Stimulated activated effector memory CD8-positive, alpha-beta T cell treated with anti-CD3 and anti-CD28 coated beads, Interleukin-12 subunit alpha, Interleukin-12 subunit beta, amount 100 ng/mL, for 72 hours (primary cell): ENCODE measurements at regions not wholly inside any gene's neighbourhood (a gene's known extent, or its start where the extent isn't known, plus 50 kb on each side); places are given as distances from the start of the nearest gene placed in this dataset.
"Not testable (repeated sequence)": the region's sequence is repeated elsewhere in the genome, so short reads cannot be mapped to it uniquely, and the experiment has no call there.

Source experiments
- ATAC-seq: fragments of 150-1000 bp; cut with Tn5 transposase; 2 replicates; pipeline ENCODE4 v1.10.0; 2021
- DNase-seq, 2 donors: peaks; one replicate each; pipeline ENCODE4 v3.0.0; 2021 to 2022; ENCODE audit warnings: low spot score in 2 of 2
- H3K27ac Mint-ChIP-seq: one replicate; pipeline ENCODE4 v1.8.0; 2022; ENCODE audit warnings: mild to moderate bottlenecking, mixed read lengths
- H3K36me3 Mint-ChIP-seq: one replicate; pipeline ENCODE4 v1.8.0; 2022; ENCODE audit warnings: mild to moderate bottlenecking, mixed read lengths
- H3K4me1 Mint-ChIP-seq: one replicate; pipeline ENCODE4 v1.8.0; 2022; ENCODE audit warnings: mixed read lengths
- H3K4me3 Mint-ChIP-seq: one replicate; pipeline ENCODE4 v1.8.0; 2022; ENCODE audit warnings: mild to moderate bottlenecking, mixed read lengths
- H3K9me3 Mint-ChIP-seq: one replicate; pipeline ENCODE4 v1.8.0; 2022; ENCODE audit warnings: mixed read lengths

- no peaks in the 10 kb centered on the region for H3K9me3 Mint-ChIP-seq
- H3K27ac Mint-ChIP-seq: no peak overlapping the region
- H3K4me1 Mint-ChIP-seq: no peaks in the 10 kb centered on the region
- DNase-seq (no peak), ATAC-seq (no peak)
- no peaks in the 10 kb centered on the region for H3K36me3 Mint-ChIP-seq
- H3K4me3 Mint-ChIP-seq: no peak overlapping the region
Measured at GRCh38 chr11:13137844-13138301, 128.8 kb downstream of the RASSF10 start.

- ATAC-seq, H3K27ac Mint-ChIP-seq, DNase-seq, H3K4me3 Mint-ChIP-seq, H3K36me3 Mint-ChIP-seq, H3K4me1 Mint-ChIP-seq, H3K9me3 Mint-ChIP-seq: not testable (repeated sequence)
Measured at GRCh38 chr11:13139085-13139484, 130.0 kb downstream of the RASSF10 start.

- no peak for ATAC-seq
- Mint-ChIP-seq H3K36me3 (no peaks in the 10 kb centered on the region), H3K4me1 (no peaks in the 10 kb centered on the region), H3K27ac (no peak overlapping the region), H3K9me3 (no peaks in the 10 kb centered on the region), H3K4me3 (no peak overlapping the region)
- no peak for DNase-seq
Measured at GRCh38 chr11:13140028-13140870, 131.1 kb downstream of the RASSF10 start.

GRCh38 chr11:13140873-13141655 lies 131.9 kb downstream of the RASSF10 start:
- Mint-ChIP-seq H3K4me3 (no peak overlapping the region), H3K27ac (no peak overlapping the region), H3K4me1 (no peaks in the 10 kb centered on the region), H3K36me3 (no peaks in the 10 kb centered on the region), H3K9me3 (no peaks in the 10 kb centered on the region)
- no peak for DNase-seq
- no peak for ATAC-seq

GRCh38 chr11:13141731-13142709 lies 132.9 kb downstream of the RASSF10 start:
- H3K4me1 Mint-ChIP-seq: no peaks in the 10 kb centered on the region
- ATAC-seq: no peak
- H3K4me3 Mint-ChIP-seq: no peak overlapping the region
- no peaks in the 10 kb centered on the region for H3K9me3 Mint-ChIP-seq
- H3K27ac Mint-ChIP-seq: no peak overlapping the region
- H3K36me3 Mint-ChIP-seq: no peaks in the 10 kb centered on the region
- no peak for DNase-seq

- H3K4me3 Mint-ChIP-seq: no peak overlapping the region
- ATAC-seq: peak; percentile 70
Measured at GRCh38 chr11:13143486-13144297, 133.9 kb upstream of the BMAL1 start.

GRCh38 chr11:13145461-13145860 lies 132.1 kb upstream of the BMAL1 start:
- no peak for ATAC-seq
- Mint-ChIP-seq H3K9me3 (no peaks in the 10 kb centered on the region), H3K4me3 (no peak overlapping the region), H3K36me3 (no peaks in the 10 kb centered on the region), H3K4me1 (no peaks in the 10 kb centered on the region), H3K27ac (no peak overlapping the region)
- DNase-seq: no peak

More at GRCh38 chr11:13143486-13144297, 133.9 kb upstream of the BMAL1 start:
- no peak overlapping the region for H3K27ac Mint-ChIP-seq
- no peak for DNase-seq
- no peaks in the 10 kb centered on the region for H3K4me1 Mint-ChIP-seq
- no peaks in the 10 kb centered on the region for H3K9me3 Mint-ChIP-seq
- H3K36me3 Mint-ChIP-seq: no peaks in the 10 kb centered on the region

- Mint-ChIP-seq H3K9me3 (no peaks in the 10 kb centered on the region), H3K4me3 (no peak overlapping the region), H3K4me1 (no peaks in the 10 kb centered on the region), H3K36me3 (no peaks in the 10 kb centered on the region), H3K27ac (no peak overlapping the region)
- ATAC-seq: no peak
- no peak for DNase-seq
Measured at GRCh38 chr11:13149991-13150390, 127.6 kb upstream of the BMAL1 start.

GRCh38 chr11:13150487-13150886 lies 127.1 kb upstream of the BMAL1 start:
- Mint-ChIP-seq H3K4me1 (no peaks in the 10 kb centered on the region), H3K4me3 (no peak overlapping the region)
- ATAC-seq: no peak

GRCh38 chr11:13152264-13152663 lies 125.3 kb upstream of the BMAL1 start:
- Mint-ChIP-seq H3K4me1 (peaks cover 8% of the 10 kb centered on the region), H3K27ac (no peak overlapping the region), H3K4me3 (no peak overlapping the region), H3K9me3 (peaks cover 9% of the 10 kb centered on the region), H3K36me3 (no peaks in the 10 kb centered on the region)
- ATAC-seq (no peak), DNase-seq (no peak)

More at GRCh38 chr11:13150487-13150886, 127.1 kb upstream of the BMAL1 start:
- DNase-seq: no peak
- Mint-ChIP-seq H3K36me3 (no peaks in the 10 kb centered on the region), H3K27ac (no peak overlapping the region), H3K9me3 (peaks cover 4% of the 10 kb centered on the region)

- no peak for DNase-seq
- no peak for ATAC-seq
- H3K36me3 Mint-ChIP-seq: no peaks in the 10 kb centered on the region
Measured at GRCh38 chr11:13152736-13153541, 124.7 kb upstream of the BMAL1 start.

GRCh38 chr11:13154374-13154773 lies 123.2 kb upstream of the BMAL1 start:
- not testable (repeated sequence) for H3K36me3 Mint-ChIP-seq, ATAC-seq, H3K9me3 Mint-ChIP-seq, H3K4me1 Mint-ChIP-seq, H3K4me3 Mint-ChIP-seq, DNase-seq, H3K27ac Mint-ChIP-seq

More at GRCh38 chr11:13152736-13153541, 124.7 kb upstream of the BMAL1 start:
- Mint-ChIP-seq H3K27ac (no peak overlapping the region), H3K4me3 (no peak overlapping the region), H3K4me1 (peaks cover 8% of the 10 kb centered on the region), H3K9me3 (peaks cover 9% of the 10 kb centered on the region)

- ATAC-seq (no peak), DNase-seq (no peak)
- Mint-ChIP-seq H3K27ac (no peak overlapping the region), H3K36me3 (no peaks in the 10 kb centered on the region), H3K4me3 (no peak overlapping the region), H3K4me1 (peaks cover 8% of the 10 kb centered on the region), H3K9me3 (peaks cover 6% of the 10 kb centered on the region)
Measured at GRCh38 chr11:13160346-13160745, 117.2 kb upstream of the BMAL1 start.
